HEK293T (cell line): ENCODE measurements at regions not wholly inside any gene's neighbourhood (a gene's known extent, or its start where the extent isn't known, plus 50 kb on each side); places are given as distances from the start of the nearest gene placed in this dataset.

Experiments used
- CTCF ChIA-PET: fragments of 350-600 bp; formaldehyde crosslinking; extraction: SDS; loops from one replicate; lab custom pipeline; 2021; ENCODE audit warnings: antibody characterized with exemption, inconsistent platforms; lab: Yijun Ruan, JAX
- POLR2A ChIA-PET: fragments of 350-600 bp; formaldehyde crosslinking; extraction: SDS; loops from one replicate; lab custom pipeline; 2020; ENCODE audit warnings: antibody characterized with exemption, inconsistent platforms; lab: Yijun Ruan, JAX
- DNase-seq: peaks from one replicate; pipeline ENCODE4 v3.0.0; 2012; ENCODE audit warnings: mixed read lengths; ENCODE audit errors: extremely low spot score
- ARNT ChIP-seq: fragments of 450-650 bp; IDR thresholded peaks from 2 replicates; pipeline ENCODE4 v1.6.1; 2017; ENCODE audit warnings: mild to moderate bottlenecking
- BHLHE40 ChIP-seq: fragments of 450-650 bp; IDR thresholded peaks from 2 replicates; pipeline ENCODE4 v1.6.1; 2016; ENCODE audit warnings: mild to moderate bottlenecking, moderate library complexity, borderline replicate concordance
- CTBP1 ChIP-seq: fragments of 450-650 bp; IDR thresholded peaks from 2 replicates; pipeline ENCODE4 v1.6.1; 2016; ENCODE audit warnings: borderline replicate concordance
- ELF4 ChIP-seq: fragments of 450-650 bp; IDR thresholded peaks from 2 replicates; pipeline ENCODE4 v1.6.1; 2017; ENCODE audit warnings: antibody characterized with exemption
- FOXA1 ChIP-seq: fragments of 450-650 bp; IDR thresholded peaks from 2 replicates; pipeline ENCODE4 v1.6.1; 2016; ENCODE audit warnings: mild to moderate bottlenecking
- FOXK2 ChIP-seq: fragments of 450-650 bp; IDR thresholded peaks from 2 replicates; pipeline ENCODE4 v1.6.1; 2016; ENCODE audit warnings: mild to moderate bottlenecking
- FOXM1 ChIP-seq: fragments of 450-650 bp; IDR thresholded peaks from 2 replicates; pipeline ENCODE4 v1.6.1; 2017; ENCODE audit warnings: mild to moderate bottlenecking, borderline replicate concordance
- HDGF ChIP-seq: fragments of 450-650 bp; IDR thresholded peaks from 2 replicates; pipeline ENCODE4 v1.6.1; 2017; ENCODE audit warnings: antibody characterized with exemption, borderline replicate concordance
- L3MBTL2 ChIP-seq: fragments of 450-650 bp; conservative IDR thresholded peaks from 2 replicates; pipeline ENCODE4 v1.6.1; 2016; ENCODE audit warnings: mild to moderate bottlenecking
- LEF1 ChIP-seq: fragments of 450-650 bp; IDR thresholded peaks from 2 replicates; pipeline ENCODE4 v1.6.1; 2017; ENCODE audit warnings: mild to moderate bottlenecking, borderline replicate concordance
- NFRKB ChIP-seq: fragments of 450-650 bp; IDR thresholded peaks from 2 replicates; pipeline ENCODE4 v1.6.1; 2016; ENCODE audit warnings: mild to moderate bottlenecking, moderate library complexity
- SP1 ChIP-seq: fragments of 450-650 bp; IDR thresholded peaks from 2 replicates; pipeline ENCODE4 v1.6.1; 2017
- SUZ12 ChIP-seq: fragments of 450-650 bp; IDR thresholded peaks from 2 replicates; pipeline ENCODE4 v1.6.1; 2016; ENCODE audit warnings: mild to moderate bottlenecking
- TARDBP ChIP-seq: fragments of 450-650 bp; IDR thresholded peaks from 2 replicates; pipeline ENCODE4 v1.6.1; 2016
- ZNF384 ChIP-seq: fragments of 450-650 bp; IDR thresholded peaks from 2 replicates; pipeline ENCODE4 v1.6.1; 2016
- TF ChIP-seq, protein P1 (sequence below): fragments of 450-650 bp; IDR thresholded peaks from 2 replicates; pipeline ENCODE4 v1.6.1; 2016

DNA sequence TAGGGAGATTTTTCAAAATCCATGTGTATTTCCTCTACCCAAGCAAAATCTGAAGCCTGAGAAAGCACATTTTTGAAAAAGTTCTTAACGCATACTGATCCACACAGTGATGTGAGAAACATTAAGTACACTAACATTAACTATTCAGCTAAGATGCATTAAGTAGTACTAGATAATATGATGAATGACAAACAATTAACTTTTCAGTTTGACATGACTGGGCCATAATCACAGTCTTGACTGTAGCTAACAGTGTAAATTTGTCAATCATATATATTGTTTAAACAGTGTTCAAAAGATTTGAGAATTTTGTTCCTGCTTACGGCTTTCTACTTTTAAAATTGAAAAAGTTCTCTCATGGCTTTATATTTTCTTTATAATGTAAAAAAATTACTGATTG lies 72.0 kb downstream of the CNTN3 start:
- TF ChIP-seq LEF1 (no peak), NFRKB (no peak), CTBP1 (no peak), ZNF384 (no peak), ELF4 (no peak), ARNT (no peak), SUZ12 (no peak), FOXM1 (no peak), L3MBTL2 (no peak), FOXA1 (no peak), TARDBP (no peak), HDGF (no peak)
- TF ChIP-seq, protein P1, sequence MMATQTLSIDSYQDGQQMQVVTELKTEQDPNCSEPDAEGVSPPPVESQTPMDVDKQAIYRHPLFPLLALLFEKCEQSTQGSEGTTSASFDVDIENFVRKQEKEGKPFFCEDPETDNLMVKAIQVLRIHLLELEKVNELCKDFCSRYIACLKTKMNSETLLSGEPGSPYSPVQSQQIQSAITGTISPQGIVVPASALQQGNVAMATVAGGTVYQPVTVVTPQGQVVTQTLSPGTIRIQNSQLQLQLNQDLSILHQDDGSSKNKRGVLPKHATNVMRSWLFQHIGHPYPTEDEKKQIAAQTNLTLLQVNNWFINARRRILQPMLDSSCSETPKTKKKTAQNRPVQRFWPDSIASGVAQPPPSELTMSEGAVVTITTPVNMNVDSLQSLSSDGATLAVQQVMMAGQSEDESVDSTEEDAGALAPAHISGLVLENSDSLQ = no peak
- DNase-seq = no peak
- CTCF ChIA-PET = no interaction called here
- POLR2A ChIA-PET = no interaction called here

DNA sequence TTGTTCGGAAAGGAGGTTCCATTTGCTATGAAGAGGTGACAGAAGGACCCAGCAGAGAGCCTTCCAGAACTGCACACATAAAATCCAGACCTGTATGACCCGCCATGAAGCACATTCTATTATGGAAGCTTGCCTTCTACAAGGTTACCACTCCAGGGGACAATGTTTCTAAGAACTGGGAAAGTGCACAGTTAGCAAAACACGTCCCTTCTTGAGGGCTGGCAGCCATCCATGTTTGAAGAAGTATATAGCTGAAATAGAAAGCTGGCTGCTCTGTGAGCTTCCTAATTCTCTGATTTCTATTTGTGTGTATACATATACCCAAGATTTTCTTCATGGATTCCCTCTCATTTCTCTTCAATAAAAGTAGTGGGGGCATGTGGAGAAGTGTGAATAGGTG lies 74.6 kb downstream of the CNTN3 start:
- CTCF ChIA-PET = no interaction called here
- no peak for DNase-seq
- POLR2A ChIA-PET = no interaction called here
- TF ChIP-seq FOXK2 (no peak), SUZ12 (no peak), ZNF384 (no peak), ARNT (no peak), FOXA1 (no peak), LEF1 (no peak), SP1 (no peak), TARDBP (no peak)

GRCh38 chr3:74538669-74539068 lies 75.8 kb downstream of the CNTN3 start:
- POLR2A ChIA-PET = no interaction called here

GRCh38 chr3:74537857-74538256 lies 76.6 kb downstream of the CNTN3 start:
- CTCF ChIA-PET = no interaction called here
- DNase-seq = no peak
- TF ChIP-seq SUZ12 (no peak), FOXM1 (no peak), L3MBTL2 (no peak), SP1 (no peak), ELF4 (no peak), LEF1 (no peak), ARNT (no peak), FOXA1 (no peak), BHLHE40 (no peak), TARDBP (no peak), HDGF (no peak), FOXK2 (no peak), NFRKB (no peak), CTBP1 (no peak), ZNF384 (no peak)
- TF ChIP-seq, protein P1 = no peak
- POLR2A ChIA-PET = no interaction called here

More at GRCh38 chr3:74538669-74539068, 75.8 kb downstream of the CNTN3 start:
- DNase-seq = no peak
- TF ChIP-seq ELF4 = no peak
- TF ChIP-seq NFRKB = no peak
- TF ChIP-seq FOXA1 = no peak
- no peak for TF ChIP-seq CTBP1
- no peak for TF ChIP-seq BHLHE40
- no peak for TF ChIP-seq L3MBTL2
- no peak for TF ChIP-seq FOXK2
- TF ChIP-seq ZNF384 = no peak
- TF ChIP-seq TARDBP = no peak
- TF ChIP-seq ARNT = no peak
- no peak for TF ChIP-seq SP1
- TF ChIP-seq SUZ12 = no peak
- no peak for TF ChIP-seq HDGF
- TF ChIP-seq, protein P1 = no peak
- CTCF ChIA-PET = no interaction called here

GRCh38 chr3:74537164-74537563 lies 77.3 kb downstream of the CNTN3 start:
- POLR2A ChIA-PET = no interaction called here
- TF ChIP-seq BHLHE40 = no peak
- TF ChIP-seq HDGF = no peak
- no peak for TF ChIP-seq FOXM1
- DNase-seq = no peak
- CTCF ChIA-PET = no interaction called here

- ChIA-PET CTCF (no interaction called here), POLR2A (no interaction called here)
- TF ChIP-seq, protein P1 = no peak
- TF ChIP-seq HDGF = no peak
- DNase-seq = no peak
Measured at GRCh38 chr3:74535281-74535680, 79.2 kb downstream of the CNTN3 start.
